Mononuclear cell (primary cell): ENCODE measurements at regions not wholly inside any gene's neighbourhood (a gene's known extent, or its start where the extent isn't known, plus 50 kb on each side); places are given as distances from the start of the nearest gene placed in this dataset.

Experiments used
- H3K27me3 ChIP-seq: 2 replicates; pipeline ENCODE4 v1.6.0; 2011; ENCODE audit warnings: low read length, control low read depth; ENCODE audit not compliant: insufficient read depth
- H3K4me1 ChIP-seq: 2 replicates; pipeline ENCODE4 v1.5.1; 2011; ENCODE audit warnings: mild to moderate bottlenecking, low read length, control low read depth; ENCODE audit not compliant: insufficient read depth
- H3K4me3 ChIP-seq: 2 replicates; pipeline ENCODE4 v1.5.1; 2011; ENCODE audit warnings: mild to moderate bottlenecking, low read length, moderate library complexity
- H3K9me3 ChIP-seq: 2 replicates; pipeline ENCODE4 v1.5.1; 2011; ENCODE audit warnings: low read depth, mild to moderate bottlenecking, control low read depth, low read length

GRCh38 chr15:38930851-38931572 lies 366.4 kb upstream of the RASGRP1 start:
- Histone ChIP-seq H3K4me3 (no peak overlapping the region), H3K4me1 (no peaks in the 10 kb centered on the region), H3K9me3 (no peaks in the 10 kb centered on the region), H3K27me3 (no peaks in the 10 kb centered on the region)

- Histone ChIP-seq H3K27me3 (no peaks in the 10 kb centered on the region), H3K4me1 (no peaks in the 10 kb centered on the region), H3K4me3 (no peak overlapping the region), H3K9me3 (no peaks in the 10 kb centered on the region)
Measured at GRCh38 chr15:38941399-38941953, 376.9 kb upstream of the RASGRP1 start.

GRCh38 chr15:38944536-38944935 lies 379.9 kb upstream of the RASGRP1 start:
- Histone ChIP-seq H3K9me3 (no peaks in the 10 kb centered on the region), H3K4me3 (no peak overlapping the region), H3K4me1 (no peaks in the 10 kb centered on the region), H3K27me3 (no peaks in the 10 kb centered on the region)

GRCh38 chr15:38945551-38946298 lies 381.1 kb upstream of the RASGRP1 start:
- Histone ChIP-seq H3K4me1 (no peaks in the 10 kb centered on the region), H3K4me3 (no peak overlapping the region), H3K27me3 (no peaks in the 10 kb centered on the region), H3K9me3 (no peaks in the 10 kb centered on the region)

- Histone ChIP-seq H3K9me3 (peaks cover under 1% of the 10 kb centered on the region), H3K27me3 (no peaks in the 10 kb centered on the region), H3K4me3 (no peak overlapping the region), H3K4me1 (no peaks in the 10 kb centered on the region)
Measured at GRCh38 chr15:38954090-38954489, 389.5 kb upstream of the RASGRP1 start.

GRCh38 chr15:38961456-38961855 lies 396.8 kb upstream of the RASGRP1 start:
- Histone ChIP-seq H3K9me3 (peaks cover 4% of the 10 kb centered on the region), H3K27me3 (no peaks in the 10 kb centered on the region), H3K4me1 (no peaks in the 10 kb centered on the region), H3K4me3 (no peak overlapping the region)

- Histone ChIP-seq H3K4me3 (no peak overlapping the region), H3K9me3 (peaks cover 4% of the 10 kb centered on the region), H3K27me3 (no peaks in the 10 kb centered on the region), H3K4me1 (no peaks in the 10 kb centered on the region)
Measured at GRCh38 chr15:38961931-38962330, 397.3 kb upstream of the RASGRP1 start.

GRCh38 chr15:38972831-38973230 lies 408.2 kb upstream of the RASGRP1 start:
- no peaks in the 10 kb centered on the region for H3K27me3 ChIP-seq
- peaks cover 7% of the 10 kb centered on the region for H3K9me3 ChIP-seq
- H3K4me3 ChIP-seq, result no peak overlapping the region
- no peaks in the 10 kb centered on the region for H3K4me1 ChIP-seq

GRCh38 chr15:38975282-38975990 lies 410.8 kb upstream of the RASGRP1 start:
- no peaks in the 10 kb centered on the region for H3K27me3 ChIP-seq
- no peak overlapping the region for H3K4me3 ChIP-seq
- H3K9me3 ChIP-seq, result no peaks in the 10 kb centered on the region
- H3K4me1 ChIP-seq, result no peaks in the 10 kb centered on the region

- no peaks in the 10 kb centered on the region for H3K4me1 ChIP-seq
- H3K27me3 ChIP-seq, result no peaks in the 10 kb centered on the region
- no peaks in the 10 kb centered on the region for H3K9me3 ChIP-seq
- H3K4me3 ChIP-seq, result no peak overlapping the region
Measured at GRCh38 chr15:38991126-38991525, 426.5 kb upstream of the RASGRP1 start.

GRCh38 chr15:38991701-38992100 lies 427.1 kb upstream of the RASGRP1 start:
- no peaks in the 10 kb centered on the region for H3K9me3 ChIP-seq
- no peak overlapping the region for H3K4me3 ChIP-seq
- no peaks in the 10 kb centered on the region for H3K27me3 ChIP-seq
- H3K4me1 ChIP-seq, result no peaks in the 10 kb centered on the region

- Histone ChIP-seq H3K27me3 (no peaks in the 10 kb centered on the region), H3K4me3 (no peak overlapping the region), H3K4me1 (no peaks in the 10 kb centered on the region), H3K9me3 (no peaks in the 10 kb centered on the region)
Measured at GRCh38 chr15:38992506-38992905, 427.9 kb upstream of the RASGRP1 start.

GRCh38 chr15:38992930-38993329 lies 428.3 kb upstream of the RASGRP1 start:
- no peaks in the 10 kb centered on the region for H3K4me1 ChIP-seq
- no peaks in the 10 kb centered on the region for H3K9me3 ChIP-seq
- H3K4me3 ChIP-seq, result no peak overlapping the region
- no peaks in the 10 kb centered on the region for H3K27me3 ChIP-seq

GRCh38 chr15:38994310-38994709 lies 429.7 kb upstream of the RASGRP1 start:
- Histone ChIP-seq H3K4me3 (no peak overlapping the region), H3K9me3 (no peaks in the 10 kb centered on the region), H3K27me3 (no peaks in the 10 kb centered on the region), H3K4me1 (no peaks in the 10 kb centered on the region)

- Histone ChIP-seq H3K4me3 (no peak overlapping the region), H3K9me3 (no peaks in the 10 kb centered on the region)
Measured at GRCh38 chr15:38996111-38996631, 431.6 kb upstream of the RASGRP1 start.

More at GRCh38 chr15:38996111-38996631, 431.6 kb upstream of the RASGRP1 start:
- Histone ChIP-seq H3K4me1 (no peaks in the 10 kb centered on the region), H3K27me3 (no peaks in the 10 kb centered on the region)
